Caco-2 (cell line): ENCODE measurements at regions not wholly inside any gene's neighbourhood (a gene's known extent, or its start where the extent isn't known, plus 50 kb on each side); places are given as distances from the start of the nearest gene placed in this dataset.

Experiments
- BruUV-seq: library from RNA; stranded (reverse); fragments of 400-500 nt; replicated peaks from 2 replicates; lab custom pipeline; 2021; lab: Mats Ljungman, UMichigan
- CTCF ChIA-PET: fragments of 300-600 bp; sonication (Branson Sonifier 250); formaldehyde crosslinking; loops from one replicate; lab custom pipeline; 2022; ENCODE audit warnings: antibody characterized with exemption; lab: Charles Lee
- POLR2A ChIA-PET: fragments of 300-600 bp; sonication (Branson Sonifier 250); formaldehyde crosslinking; loops from one replicate; lab custom pipeline; 2022; ENCODE audit warnings: antibody characterized with exemption; lab: Charles Lee
- DNase-seq, 2 experiments: peaks; one replicate each; pipeline versions ENCODE4 v3.0.0 to v3.0.0-alpha.2; 2020 to 2022
- H3K27me3 ChIP-seq: replicated peaks from 2 replicates; pipeline ENCODE4 v1.6.0; 2011; ENCODE audit warnings: low read length; ENCODE audit not compliant: control insufficient read depth, insufficient read depth
- H3K36me3 ChIP-seq: 2 replicates; pipeline ENCODE4 v1.5.1; 2011; ENCODE audit warnings: low read length; ENCODE audit not compliant: control insufficient read depth, insufficient read depth
- H3K4me1 ChIP-seq: fragments of 250-450 bp; sonication (Bioruptor Pico); 2 replicates; pipeline ENCODE4 v1.5.1; 2020; ENCODE audit warnings: mild to moderate bottlenecking
- H3K4me3 ChIP-seq: 2 replicates; pipeline ENCODE4 v1.5.1; 2011; ENCODE audit warnings: low read depth, mild to moderate bottlenecking, control low read depth, low read length
- H3K9me3 ChIP-seq: fragments of 250-450 bp; sonication (Bioruptor Pico); 2 replicates; pipeline ENCODE4 v1.5.1; 2020; ENCODE audit warnings: mild to moderate bottlenecking, moderate library complexity
- H3K27ac Mint-ChIP-seq: one replicate; pipeline ENCODE4 v1.8.0; 2022; ENCODE audit warnings: mixed read lengths; ENCODE audit not compliant: unreplicated experiment
- H3K27me3 Mint-ChIP-seq: one replicate; pipeline ENCODE4 v1.8.0; 2022; ENCODE audit warnings: mixed read lengths; ENCODE audit not compliant: insufficient read depth, unreplicated experiment
- H3K36me3 Mint-ChIP-seq: one replicate; pipeline ENCODE4 v1.8.0; 2022; ENCODE audit warnings: mild to moderate bottlenecking, mixed read lengths; ENCODE audit not compliant: insufficient read depth, unreplicated experiment
- H3K4me1 Mint-ChIP-seq: one replicate; pipeline ENCODE4 v1.8.0; 2022; ENCODE audit warnings: low read depth, mixed read lengths; ENCODE audit not compliant: unreplicated experiment
- H3K4me3 Mint-ChIP-seq: one replicate; pipeline ENCODE4 v1.8.0; 2022; ENCODE audit warnings: mild to moderate bottlenecking, moderate library complexity, mixed read lengths; ENCODE audit not compliant: unreplicated experiment
- H3K9me3 Mint-ChIP-seq: one replicate; pipeline ENCODE4 v1.8.0; 2022; ENCODE audit warnings: mixed read lengths; ENCODE audit not compliant: unreplicated experiment
- intact Hi-C: fragments of 100-400 bp; cut with micrococcal nuclease; formaldehyde crosslinking; loops from one replicate; pipeline ENCODE4 v1.10.0; 2022; ENCODE audit not compliant: unreplicated experiment
- TF ChIP-seq, protein P1 (sequence below), 2 experiments: fragments of 200-600 bp in 1 of 2; IDR thresholded peaks; 1 replicate in 1 of 2; 2 replicates in 1 of 2; pipeline versions ENCODE4 v1.5.1 to v1.8.0; 2011 to 2022; ENCODE audit warnings: antibody characterized with exemption in 1 of 2, control low read depth in 1 of 2, inconsistent platforms in 1 of 2, low read depth in 1 of 2, low read length in 1 of 2, mild to moderate bottlenecking in 1 of 2, moderate library complexity in 1 of 2; ENCODE audit not compliant: insufficient read depth in 1 of 2, severe bottlenecking in 1 of 2, unreplicated experiment in 1 of 2

DNA sequence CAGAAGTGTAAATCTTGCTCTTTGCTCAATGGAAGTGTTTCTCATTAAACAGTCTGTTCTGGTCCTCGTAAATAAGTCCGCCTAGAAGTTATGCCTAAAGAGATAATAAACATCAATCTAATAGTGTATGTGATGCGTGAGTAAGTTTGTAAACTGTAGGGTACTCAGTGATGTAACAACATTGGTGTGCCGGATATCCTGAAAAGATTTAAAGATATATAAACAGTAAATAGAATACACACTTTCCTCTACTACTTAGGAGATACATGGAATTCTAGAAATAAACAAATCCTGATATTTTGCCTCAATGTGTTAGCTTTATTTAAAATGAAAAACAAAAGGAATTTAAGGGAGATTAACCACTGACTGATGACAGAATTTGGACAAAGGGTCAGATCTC lies 123.5 kb downstream of the AHR start:
- intact Hi-C loops = no loop called here
- no peak overlapping the region for H3K4me3 Mint-ChIP-seq
- H3K36me3 Mint-ChIP-seq = no peaks in the 10 kb centered on the region
- Histone ChIP-seq H3K27me3 (no peaks in the 10 kb centered on the region), H3K4me3 (no peak overlapping the region), H3K4me1 (peaks cover 5% of the 10 kb centered on the region; the same call in 1 of the 2 replicates), H3K9me3 (0 out of 2 replicates have a peak, but pooled peaks cover 1% of the 10 kb centered on the region), H3K36me3 (no peaks in the 10 kb centered on the region)
- no peaks in the 10 kb centered on the region for H3K4me1 Mint-ChIP-seq
- H3K27me3 Mint-ChIP-seq = no peaks in the 10 kb centered on the region
- TF ChIP-seq, protein P1, sequence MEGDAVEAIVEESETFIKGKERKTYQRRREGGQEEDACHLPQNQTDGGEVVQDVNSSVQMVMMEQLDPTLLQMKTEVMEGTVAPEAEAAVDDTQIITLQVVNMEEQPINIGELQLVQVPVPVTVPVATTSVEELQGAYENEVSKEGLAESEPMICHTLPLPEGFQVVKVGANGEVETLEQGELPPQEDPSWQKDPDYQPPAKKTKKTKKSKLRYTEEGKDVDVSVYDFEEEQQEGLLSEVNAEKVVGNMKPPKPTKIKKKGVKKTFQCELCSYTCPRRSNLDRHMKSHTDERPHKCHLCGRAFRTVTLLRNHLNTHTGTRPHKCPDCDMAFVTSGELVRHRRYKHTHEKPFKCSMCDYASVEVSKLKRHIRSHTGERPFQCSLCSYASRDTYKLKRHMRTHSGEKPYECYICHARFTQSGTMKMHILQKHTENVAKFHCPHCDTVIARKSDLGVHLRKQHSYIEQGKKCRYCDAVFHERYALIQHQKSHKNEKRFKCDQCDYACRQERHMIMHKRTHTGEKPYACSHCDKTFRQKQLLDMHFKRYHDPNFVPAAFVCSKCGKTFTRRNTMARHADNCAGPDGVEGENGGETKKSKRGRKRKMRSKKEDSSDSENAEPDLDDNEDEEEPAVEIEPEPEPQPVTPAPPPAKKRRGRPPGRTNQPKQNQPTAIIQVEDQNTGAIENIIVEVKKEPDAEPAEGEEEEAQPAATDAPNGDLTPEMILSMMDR (IDR thresholded peaks at IDR 0.05; ENCODE audit: insufficient read depth in 1 of 2, low read depth in 1 of 2, low read length in 1 of 2, severe bottlenecking in 1 of 2, unreplicated experiment in 1 of 2) = no peak
- ChIA-PET CTCF (no interaction called here), POLR2A (no interaction called here)
- no peak overlapping the region for H3K27ac Mint-ChIP-seq
- no peak for DNase-seq
- BruUV-seq = no TSS peak
- H3K9me3 Mint-ChIP-seq = no peaks in the 10 kb centered on the region

DNA sequence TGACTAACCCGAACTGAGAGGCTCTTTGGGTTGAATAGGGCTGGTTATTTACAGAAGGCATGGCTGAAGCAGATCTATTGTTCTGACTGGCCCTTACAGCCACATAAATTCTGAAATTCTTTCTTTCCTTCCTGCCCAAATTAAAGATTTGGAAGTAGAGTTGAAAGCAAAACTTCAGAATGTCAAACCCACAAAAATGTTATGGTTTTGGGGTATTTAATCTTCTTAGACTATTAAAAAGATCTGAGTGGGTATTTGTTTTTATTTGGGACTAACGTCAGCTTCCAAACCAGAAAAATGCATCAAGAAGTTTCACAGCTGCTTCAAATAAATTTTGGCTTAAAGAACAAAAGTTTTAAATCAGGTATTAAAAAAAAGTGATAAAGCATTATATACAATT lies 124.5 kb downstream of the AHR start:
- Mint-ChIP-seq H3K27me3 (no peaks in the 10 kb centered on the region), H3K9me3 (no peaks in the 10 kb centered on the region), H3K4me1 (no peaks in the 10 kb centered on the region), H3K36me3 (no peaks in the 10 kb centered on the region), H3K27ac (no peak overlapping the region), H3K4me3 (no peak overlapping the region)
- no TSS peak for BruUV-seq
- POLR2A ChIA-PET = interaction anchor here (0.7 kb wide), 1 partner anchor 161 kb away, joined by 3 read pairs; no protein-coding TSS in a partner anchor
- Histone ChIP-seq H3K27me3 (no peaks in the 10 kb centered on the region), H3K36me3 (no peaks in the 10 kb centered on the region), H3K4me3 (no peak overlapping the region), H3K9me3 (0 out of 2 replicates have a peak, but pooled peaks cover 2% of the 10 kb centered on the region), H3K4me1 (peaks cover 5% of the 10 kb centered on the region; the same call in 1 of the 2 replicates)
- CTCF ChIA-PET = no interaction called here
- TF ChIP-seq, protein P1 (IDR thresholded peaks at IDR 0.05; ENCODE audit: insufficient read depth in 1 of 2, low read depth in 1 of 2, low read length in 1 of 2, severe bottlenecking in 1 of 2, unreplicated experiment in 1 of 2) = no peak
- intact Hi-C loops = no loop called here
- no peak for DNase-seq

DNA sequence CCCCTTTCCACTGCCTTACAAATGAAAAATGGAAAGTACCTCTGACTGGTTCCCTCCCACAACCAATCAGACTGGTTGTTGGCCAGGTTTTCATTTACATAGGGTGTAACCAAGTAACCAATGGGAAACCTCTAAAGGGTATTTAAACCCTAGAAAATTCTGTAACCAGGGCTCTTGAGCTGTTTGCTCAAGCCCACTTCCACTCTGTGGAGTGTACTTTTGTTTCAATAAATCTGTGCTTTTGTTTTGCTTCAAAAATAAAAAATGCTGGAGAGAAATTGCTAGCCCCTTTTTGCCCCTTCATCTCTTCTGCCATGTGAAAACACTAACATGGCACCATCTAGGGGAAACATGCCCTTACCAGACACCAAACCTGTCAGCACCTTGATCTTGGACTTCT lies 129.5 kb downstream of the AHR start:
- ChIA-PET POLR2A (no interaction called here), CTCF (no interaction called here)
- Mint-ChIP-seq H3K4me1 (no peaks in the 10 kb centered on the region), H3K27ac (no peak overlapping the region), H3K36me3 (no peaks in the 10 kb centered on the region), H3K27me3 (no peaks in the 10 kb centered on the region), H3K4me3 (no peak overlapping the region), H3K9me3 (peaks cover 11% of the 10 kb centered on the region)
- no peaks in the 10 kb centered on the region for H3K27me3 ChIP-seq
- no TSS peak for BruUV-seq
- no peak for DNase-seq
- H3K36me3 ChIP-seq = no peaks in the 10 kb centered on the region; the same call in 1 of the 2 replicates
- H3K4me1 ChIP-seq = peaks cover 10% of the 10 kb centered on the region
- peaks cover 2% of the 10 kb centered on the region; the same call in 1 of the 2 replicates for H3K9me3 ChIP-seq
- TF ChIP-seq, protein P1 (IDR thresholded peaks at IDR 0.05; ENCODE audit: insufficient read depth in 1 of 2, low read depth in 1 of 2, low read length in 1 of 2, severe bottlenecking in 1 of 2, unreplicated experiment in 1 of 2) = no peak
- H3K4me3 ChIP-seq = no peak overlapping the region
- intact Hi-C loops = no loop called here
